ENCODE measurements at regions not wholly inside any gene's neighbourhood (a gene's known extent, or its start where the extent isn't known, plus 50 kb on each side); places are given as distances from the start of the nearest gene placed in this dataset.
"Not testable (repeated sequence)": the region's sequence is repeated elsewhere in the genome, so short reads cannot be mapped to it uniquely, and the experiment has no call there.

DNA sequence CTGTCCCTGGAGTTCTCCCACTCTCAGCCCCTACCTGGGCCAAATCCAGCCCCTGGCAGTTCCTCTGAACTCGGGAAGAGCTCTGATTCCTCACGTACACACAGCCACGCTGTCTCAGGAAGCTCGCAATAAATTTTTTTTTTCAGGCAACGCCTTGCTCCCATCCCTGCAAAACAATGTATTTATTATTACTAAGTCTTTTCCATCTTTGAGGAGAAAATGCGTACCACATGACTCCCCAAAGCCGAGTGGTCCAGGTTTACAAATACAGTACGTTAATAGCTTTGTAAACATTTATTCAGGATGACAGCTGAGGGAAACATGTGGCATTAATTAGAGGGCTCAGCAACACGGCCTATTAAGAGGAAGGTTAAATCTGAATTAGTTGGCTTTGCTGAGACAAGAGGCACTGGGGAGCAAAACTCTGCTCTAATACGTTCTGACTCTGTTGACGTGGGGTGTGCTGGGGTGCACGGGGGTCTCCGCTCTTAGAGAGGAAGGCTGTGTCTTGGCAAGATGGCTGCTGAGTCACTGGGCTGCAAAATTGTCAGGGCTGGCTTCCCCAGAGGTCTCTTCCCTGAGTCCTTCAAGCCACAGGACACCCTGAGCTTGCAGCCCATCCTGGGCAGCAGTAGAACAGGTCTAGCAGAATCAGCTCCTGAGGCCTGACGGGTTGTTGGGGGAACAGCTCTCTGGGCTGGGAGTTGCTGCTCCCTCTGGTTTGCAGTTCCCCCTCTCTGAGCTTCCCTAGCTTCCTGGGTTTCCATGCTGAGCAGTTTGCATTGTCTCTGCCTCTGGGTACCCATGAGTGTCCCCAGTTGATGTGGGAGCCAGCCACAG, 185.2 kb upstream of the TBX3 start:
- peak; percentile 57 to 69 for DNase-seq (ENCODE audit: low read depth in 2 of 2)

DNA sequence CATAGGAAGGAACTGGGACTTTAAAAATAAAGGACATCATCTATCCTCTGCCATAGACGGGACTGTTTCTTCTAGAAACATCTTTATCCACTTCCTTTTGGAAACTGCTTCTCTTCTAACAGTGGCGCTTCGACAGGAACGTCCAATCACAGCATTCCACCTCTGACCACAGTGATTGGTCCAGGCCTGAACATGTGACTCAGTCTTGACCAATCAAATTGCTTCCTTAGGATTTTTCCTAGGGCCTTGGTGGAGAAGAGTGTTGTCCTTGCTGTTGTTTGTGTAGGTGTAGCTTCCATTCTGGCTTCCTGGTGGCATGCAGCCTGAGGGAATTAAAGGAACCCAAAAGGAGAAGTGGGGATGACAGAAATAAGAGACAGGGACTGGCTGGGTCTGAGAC, 182.4 kb upstream of the TBX3 start:
- DNase-seq (ENCODE audit: low read depth in 2 of 2): no peak

- no peak for DNase-seq (ENCODE audit: low read depth in 2 of 2)
These were observed 181.0 kb upstream of the TBX3 start for GRCh38 chr12:114864837-114865551.

DNA sequence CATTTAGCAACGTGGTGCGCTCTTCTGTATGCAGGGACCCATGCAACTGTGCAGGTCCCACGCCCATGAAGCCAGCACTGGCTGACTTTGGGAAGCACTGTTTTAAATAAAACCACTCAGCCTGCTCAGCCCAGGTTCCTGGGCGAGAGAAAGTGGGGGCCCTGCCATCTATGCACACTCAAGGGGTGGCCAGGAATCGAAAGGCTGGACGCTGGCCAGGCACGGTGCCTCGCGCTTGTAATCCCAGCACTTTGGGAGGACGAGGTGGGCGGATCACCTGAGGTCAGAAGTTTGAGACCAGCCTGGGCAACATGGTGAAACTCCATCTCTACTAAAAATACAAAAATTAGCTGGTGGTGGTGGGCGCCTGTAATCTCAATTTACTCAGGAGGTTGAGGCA, 179.9 kb upstream of the TBX3 start:
- no peak for DNase-seq (ENCODE audit: low read depth in 2 of 2)

DNA sequence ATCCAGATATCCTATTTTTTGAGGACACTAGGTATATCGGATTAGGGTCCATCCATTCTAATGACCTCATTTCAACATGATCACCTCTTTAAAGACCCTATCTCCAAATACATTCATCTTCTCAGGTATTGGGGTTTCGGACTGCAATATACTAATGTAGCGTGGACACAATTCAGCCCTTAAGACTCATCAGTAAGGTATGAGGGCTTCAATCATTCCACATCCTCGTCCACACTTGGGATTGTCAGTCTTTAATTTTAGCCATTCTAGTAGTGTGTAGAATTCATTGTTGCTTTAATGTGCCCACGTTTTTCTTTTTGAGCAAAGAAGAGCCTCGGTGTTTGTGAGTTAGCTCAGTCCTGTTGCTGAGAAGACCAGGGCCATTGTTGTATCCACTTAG, 177.0 kb upstream of the TBX3 start:
- no peak for DNase-seq (ENCODE audit: low read depth in 2 of 2)

DNA sequence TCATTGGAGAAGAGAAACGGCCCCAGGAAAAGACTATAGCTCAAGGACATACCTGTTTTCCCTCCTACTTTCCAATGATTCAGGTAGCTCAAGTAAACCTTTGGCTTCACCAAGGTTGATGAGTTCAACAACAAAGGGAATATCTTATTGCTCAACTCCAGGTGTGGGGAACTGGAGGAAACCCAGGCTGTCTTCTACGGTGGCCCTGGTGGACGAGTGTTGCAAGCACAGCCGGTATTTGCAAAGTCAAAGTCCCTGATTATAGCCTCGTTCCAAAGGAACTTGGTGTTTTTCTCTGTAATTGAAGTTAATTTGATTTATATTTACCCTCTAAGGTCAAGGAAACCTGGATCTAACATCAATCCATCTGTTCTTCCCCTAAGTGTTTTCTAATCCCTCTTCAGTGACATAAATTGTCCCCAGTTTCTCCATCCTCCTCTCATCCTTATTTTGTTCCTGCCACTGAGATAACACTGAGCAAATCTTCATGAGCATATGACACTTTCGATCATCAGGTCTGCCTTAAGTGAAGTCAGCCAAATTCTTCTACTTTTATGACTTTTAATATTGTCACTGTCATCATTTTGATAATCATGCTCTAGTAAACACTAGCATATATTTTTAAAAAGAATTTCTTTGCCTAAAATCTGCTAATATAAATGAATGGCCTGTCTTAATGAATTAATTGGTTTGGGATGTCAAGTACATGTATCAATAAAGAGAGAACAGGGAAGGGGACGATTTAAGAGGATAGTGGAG, 174.6 kb upstream of the TBX3 start:
- no peak for DNase-seq (ENCODE audit: low read depth in 2 of 2)

DNA sequence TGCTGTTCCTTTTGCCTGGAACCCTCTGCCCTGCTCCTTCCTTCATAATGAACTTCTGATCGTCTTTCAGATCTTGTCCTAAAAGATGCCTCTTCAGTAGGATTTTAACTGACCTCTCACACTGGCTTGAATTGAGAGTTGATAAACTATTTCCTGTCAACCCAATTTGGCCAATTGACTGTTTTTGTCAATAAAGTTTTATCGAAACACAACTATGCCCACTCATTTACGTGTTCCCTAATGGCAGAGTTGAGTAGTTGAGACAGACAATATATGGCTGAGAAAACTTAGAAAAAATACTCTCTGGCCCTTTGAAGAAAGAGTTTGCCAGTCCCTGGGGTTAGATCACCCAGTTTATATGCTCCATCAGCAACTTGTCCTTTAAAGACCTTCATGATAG, 171.7 kb upstream of the TBX3 start:
- DNase-seq (ENCODE audit: low read depth in 2 of 2): no peak

- no peak for DNase-seq (ENCODE audit: low read depth in 2 of 2)
These were observed 169.1 kb upstream of the TBX3 start for GRCh38 chr12:114852976-114853529.

DNA sequence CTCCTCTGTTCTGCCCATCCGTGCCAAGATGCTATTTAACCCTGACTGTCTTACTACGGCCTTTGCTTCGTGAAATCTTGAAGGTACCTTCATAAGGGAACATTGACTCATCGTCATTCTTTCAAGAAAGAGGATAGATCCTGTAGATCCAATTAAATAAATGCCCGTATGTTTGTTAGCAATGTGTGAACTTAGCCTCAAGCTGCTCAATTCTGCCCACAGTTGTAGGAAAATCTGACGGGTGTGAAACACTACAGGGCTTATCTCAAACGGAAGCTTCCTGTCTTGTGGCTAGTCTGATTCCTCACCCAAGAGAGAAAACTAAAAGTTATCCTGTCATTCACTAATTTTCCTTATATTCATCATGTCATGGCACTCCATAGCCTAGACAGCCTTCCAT, 168.0 kb upstream of the TBX3 start:
- no peak for DNase-seq (ENCODE audit: low read depth in 2 of 2)

DNA sequence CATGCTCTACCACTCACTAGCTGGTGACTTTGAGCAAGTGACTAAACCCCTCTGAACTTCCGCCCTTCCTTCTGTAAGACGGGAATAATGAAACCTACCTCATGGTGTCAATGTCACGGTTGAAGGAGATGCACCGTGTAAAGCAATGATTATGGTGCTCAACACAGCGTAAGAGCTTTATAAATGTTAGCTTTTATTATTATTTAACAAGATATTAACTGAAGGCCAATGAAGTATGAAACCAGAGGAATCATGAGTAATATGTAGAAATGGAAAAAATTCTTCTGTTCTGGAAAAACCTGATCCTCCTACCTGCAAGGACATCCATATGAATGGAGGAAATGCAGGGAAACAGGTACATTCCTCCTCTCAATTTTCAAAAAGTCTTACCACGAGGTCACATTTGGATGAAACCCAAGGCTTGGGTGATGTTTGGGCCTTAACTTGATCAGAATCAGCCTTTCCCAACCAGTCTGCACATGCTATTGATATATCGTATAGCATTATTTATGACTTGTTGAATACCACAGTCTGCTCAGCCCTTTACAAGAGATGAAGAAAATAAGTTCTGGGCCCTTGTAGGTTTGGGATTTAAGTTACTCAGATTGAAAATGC, 166.8 kb upstream of the TBX3 start:
- no peak for DNase-seq (ENCODE audit: low read depth in 2 of 2)

- DNase-seq (ENCODE audit: low read depth in 2 of 2): peak; percentile 90 to 91
These were observed 164.7 kb upstream of the TBX3 start for GRCh38 chr12:114848666-114849065.

- DNase-seq (ENCODE audit: low read depth in 2 of 2): peak; percentile 33 to 40
These were observed 163.6 kb upstream of the TBX3 start for GRCh38 chr12:114847441-114848035.

DNA sequence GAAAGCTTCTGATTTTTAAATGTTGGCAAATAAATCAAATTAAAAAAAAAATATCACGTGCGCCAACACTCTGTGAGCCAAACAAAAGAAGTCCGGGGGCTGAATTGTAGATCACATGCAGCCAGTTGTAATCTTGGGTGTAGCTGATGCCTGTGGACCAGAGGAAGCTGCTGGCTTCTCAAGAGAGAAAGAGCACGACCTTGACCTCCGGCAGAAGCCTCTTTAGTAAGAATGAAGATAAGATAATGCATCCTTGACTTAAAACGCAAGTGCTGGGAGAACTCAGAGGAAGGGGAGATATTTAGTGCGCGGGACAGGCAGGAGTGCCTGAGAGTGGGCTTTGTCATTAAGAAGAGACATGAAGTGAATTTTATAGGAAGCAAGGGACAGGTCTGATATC, 162.8 kb upstream of the TBX3 start:
- DNase-seq (ENCODE audit: low read depth in 2 of 2): no peak

- DNase-seq (ENCODE audit: low read depth in 2 of 2): no peak
These were observed 157.7 kb upstream of the TBX3 start for GRCh38 chr12:114841557-114842251.

GRCh38 chr12:114838480-114838879, 154.5 kb upstream of the TBX3 start:
- DNase-seq (ENCODE audit: low read depth in 2 of 2): no peak

DNA sequence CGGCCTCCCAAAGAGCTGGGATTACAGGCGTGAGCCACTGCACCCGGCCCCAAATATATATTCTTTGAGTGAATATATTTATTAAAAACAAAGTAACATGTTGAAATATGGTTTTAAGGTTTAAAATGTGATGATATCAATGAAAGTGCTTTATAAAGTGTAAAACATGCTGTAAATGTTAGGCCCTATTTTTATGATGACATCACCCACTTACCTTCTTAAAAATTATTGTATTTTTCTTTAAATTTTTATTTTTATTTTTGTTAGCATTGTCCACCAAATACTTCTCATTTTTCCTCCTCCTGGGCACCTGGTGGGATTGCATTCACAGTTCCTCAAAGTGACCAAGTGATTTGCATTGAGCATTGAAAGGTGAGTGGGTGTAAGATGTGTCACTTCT, 152.6 kb upstream of the TBX3 start:
- no peak for DNase-seq (ENCODE audit: low read depth in 2 of 2)

- DNase-seq (ENCODE audit: low read depth in 2 of 2): peak; percentile 62
These were observed 151.1 kb upstream of the TBX3 start for GRCh38 chr12:114835031-114835430.

GRCh38 chr12:114834621-114835020, 150.6 kb upstream of the TBX3 start:
- peak; percentile 36 to 39 for DNase-seq (ENCODE audit: low read depth in 2 of 2)

DNA sequence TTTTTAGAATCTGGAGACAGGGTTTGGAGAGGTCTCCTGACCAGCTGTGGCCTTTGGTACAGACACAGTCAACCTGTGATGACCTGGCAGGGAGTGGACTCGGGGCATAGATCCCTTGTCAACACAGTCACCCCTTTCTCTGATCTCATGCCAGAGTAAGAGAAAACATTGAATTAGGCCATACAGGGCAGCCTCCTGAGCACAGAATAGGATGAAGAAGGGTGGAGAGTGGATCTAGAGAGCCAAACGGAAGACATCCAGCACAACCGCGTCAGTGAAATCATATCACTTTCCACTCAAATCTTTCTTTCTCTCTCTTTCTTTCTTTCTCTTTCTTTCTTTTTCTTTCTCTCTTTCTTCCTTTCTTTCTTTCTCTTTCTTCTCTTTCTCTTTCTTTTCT, 145.9 kb upstream of the TBX3 start:
- DNase-seq (ENCODE audit: low read depth in 2 of 2): no peak

GRCh38 chr12:114829244-114829643, 145.3 kb upstream of the TBX3 start:
- not testable (repeated sequence) for DNase-seq (ENCODE audit: low read depth in 2 of 2)

- no peak for DNase-seq (ENCODE audit: low read depth in 2 of 2)
These were observed 143.5 kb upstream of the TBX3 start for GRCh38 chr12:114827461-114827860.
